Keratinocyte (primary cell): ENCODE measurements at regions not wholly inside any gene's neighbourhood (a gene's known extent, or its start where the extent isn't known, plus 50 kb on each side); places are given as distances from the start of the nearest gene placed in this dataset.

Experiments used
- DNase-seq: peaks from one replicate; pipeline ENCODE4 v3.0.0-alpha.2; 2011; ENCODE audit warnings: low read depth, missing footprints, low spot score
- FAIRE-seq: peaks from 2 replicates; lab custom pipeline; 2011; peaks lifted over from hg19 to GRCh38; lab: Jason Lieb, UNC
- H2AFZ ChIP-seq: 2 replicates; pipeline ENCODE4 v1.6.0; 2012; ENCODE audit warnings: low read length, control low read depth, inconsistent platforms; ENCODE audit not compliant: control insufficient read depth
- H3K27ac ChIP-seq: 2 replicates; pipeline ENCODE4 v1.5.1; 2011; ENCODE audit warnings: low read length; ENCODE audit not compliant: control insufficient read depth, insufficient read depth
- H3K27me3 ChIP-seq: 3 replicates; pipeline ENCODE4 v1.6.0; 2011; ENCODE audit warnings: low read length; ENCODE audit not compliant: control insufficient read depth, insufficient read depth; ENCODE audit errors: extremely low read depth
- H3K36me3 ChIP-seq, 2 experiments: 2 replicates in 1 of 2; 3 replicates in 1 of 2; pipeline ENCODE4 v1.5.1; 2011; ENCODE audit warnings: low read length in 2 of 2, mild to moderate bottlenecking in 1 of 2; ENCODE audit not compliant: control insufficient read depth in 2 of 2, insufficient read depth in 2 of 2; ENCODE audit errors: extremely low read depth in 1 of 2
- H3K4me1 ChIP-seq: 3 replicates; pipeline ENCODE4 v1.5.1; 2011; ENCODE audit warnings: low read length; ENCODE audit not compliant: control insufficient read depth, insufficient read depth; ENCODE audit errors: extremely low read depth
- H3K4me2 ChIP-seq: 3 replicates; pipeline ENCODE4 v1.6.0; 2011; ENCODE audit warnings: low read depth, low read length; ENCODE audit not compliant: control insufficient read depth, insufficient read depth; ENCODE audit errors: extremely low read depth
- H3K4me3 ChIP-seq, 3 experiments: fragments of 200-600 bp in 1 of 3; sonication (generic) in 1 of 3; 2 replicates in 2 of 3; 3 replicates in 1 of 3; pipeline ENCODE4 v1.5.1; 2011 to 2016; ENCODE audit warnings: low read length in 3 of 3, mild to moderate bottlenecking in 3 of 3, control low read depth in 2 of 3, inconsistent platforms in 1 of 3, low read depth in 1 of 3, mixed read lengths in 1 of 3, mixed run types in 1 of 3, moderate library complexity in 1 of 3; ENCODE audit not compliant: control insufficient read depth in 2 of 3, insufficient read depth in 2 of 3; ENCODE audit errors: extremely low read depth in 1 of 3
- H3K79me2 ChIP-seq: 2 replicates; pipeline ENCODE4 v1.6.0; 2012; ENCODE audit warnings: low read length; ENCODE audit not compliant: control insufficient read depth, insufficient read depth
- H3K9ac ChIP-seq: 3 replicates; pipeline ENCODE4 v1.6.0; 2011; ENCODE audit warnings: low read length; ENCODE audit not compliant: control insufficient read depth, insufficient read depth; ENCODE audit errors: extremely low read depth
- H3K9me1 ChIP-seq: 3 replicates; pipeline ENCODE4 v1.6.0; 2011; ENCODE audit warnings: low read length; ENCODE audit not compliant: control insufficient read depth, insufficient read depth; ENCODE audit errors: extremely low read depth
- H3K9me3 ChIP-seq: 2 replicates; pipeline ENCODE4 v1.5.1; 2012; ENCODE audit warnings: low read depth, low read length; ENCODE audit not compliant: control insufficient read depth
- H4K20me1 ChIP-seq: 3 replicates; pipeline ENCODE4 v1.6.0; 2011; ENCODE audit warnings: low read length; ENCODE audit not compliant: control insufficient read depth, insufficient read depth; ENCODE audit errors: extremely low read depth
- CTCF ChIP-seq, 3 experiments: IDR thresholded peaks in 1 of 3; conservative IDR thresholded peaks in 1 of 3; optimal IDR thresholded peaks in 1 of 3; 2 replicates in 2 of 3; 3 replicates in 1 of 3; pipeline versions ENCODE3 to v1.5.1; 2011; ENCODE audit warnings: low read length in 3 of 3, mild to moderate bottlenecking in 3 of 3, moderate library complexity in 2 of 3, control low read depth in 1 of 3, inconsistent platforms in 1 of 3; ENCODE audit not compliant: insufficient read depth in 2 of 3; ENCODE audit errors: extremely low read depth in 1 of 3
- EZH2 ChIP-seq: IDR thresholded peaks from one replicate; pipeline ENCODE4 v1.6.1; 2012; ENCODE audit warnings: inconsistent platforms, mild to moderate bottlenecking, low read length, moderate library complexity
- dilution Hi-C: fragments of 300-500 bp; cut with MboI; formaldehyde crosslinking; loops from one replicate; pipeline ENCODE4 v1.7.0; 2020; ENCODE audit warnings: low sequenced_read_pairs; ENCODE audit not compliant: extremely low pct_ligation_motif_present

DNA sequence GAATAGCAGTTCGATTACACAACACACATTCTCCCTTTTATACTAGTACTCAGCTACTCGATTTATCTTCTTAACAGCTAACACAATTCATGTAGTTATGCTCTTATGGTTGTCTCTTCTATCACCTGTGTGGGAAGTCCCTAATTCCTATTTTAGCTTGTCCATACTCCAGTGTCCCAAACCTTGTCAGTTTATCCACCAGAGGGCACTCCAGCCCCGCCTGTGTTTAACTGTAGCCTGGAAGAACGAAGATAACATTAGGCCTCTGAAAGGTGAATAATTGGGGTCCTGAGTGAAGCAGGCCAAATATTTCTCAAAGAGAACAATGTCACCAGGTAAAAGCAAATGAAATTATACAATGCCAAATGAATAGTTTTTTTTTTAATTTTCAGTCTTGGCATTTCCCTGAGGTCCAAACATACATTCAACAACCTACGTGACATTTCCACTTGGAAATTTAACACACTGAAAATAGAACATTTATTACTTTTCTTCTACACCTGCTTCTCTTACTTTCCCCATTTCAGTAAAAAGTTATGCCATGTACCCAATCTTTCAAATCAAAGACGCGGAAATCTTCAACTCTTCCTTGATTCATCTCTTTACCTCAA is 560.7 kb downstream of the HTR1A start:
- DNase-seq: no peak
- Histone ChIP-seq H4K20me1 (no peaks in the 10 kb centered on the region), H3K27ac (no peak overlapping the region), H3K4me3 (no peak overlapping the region), H3K36me3 (no peaks in the 10 kb centered on the region), H3K4me1 (no peaks in the 10 kb centered on the region), H3K9me3 (no peaks in the 10 kb centered on the region), H3K4me2 (no peak overlapping the region), H3K79me2 (no peaks in the 10 kb centered on the region), H3K9me1 (no peaks in the 10 kb centered on the region), H2AFZ (no peak overlapping the region), H3K9ac (no peak overlapping the region), H3K27me3 (no peaks in the 10 kb centered on the region)
- dilution Hi-C loops: no loop called here
- peak; percentile 72 to 77 (median 76) for TF ChIP-seq CTCF (optimal IDR thresholded peaks at IDR 0.05 in 1 of 3, IDR thresholded peaks at IDR 0.05 in 1 of 3, conservative IDR thresholded peaks at IDR 0.05 in 1 of 3; ENCODE audit: extremely low read depth in 1 of 3, insufficient read depth in 2 of 3, low read length in 3 of 3)
- no peak for TF ChIP-seq EZH2
- no peak for FAIRE-seq

- TF ChIP-seq CTCF (optimal IDR thresholded peaks at IDR 0.05 in 1 of 3, IDR thresholded peaks at IDR 0.05 in 1 of 3, conservative IDR thresholded peaks at IDR 0.05 in 1 of 3; ENCODE audit: extremely low read depth in 1 of 3, insufficient read depth in 2 of 3, low read length in 3 of 3): no peak
- no peak for TF ChIP-seq EZH2
- Histone ChIP-seq H3K9ac (no peak overlapping the region), H3K4me1 (no peaks in the 10 kb centered on the region), H3K27me3 (no peaks in the 10 kb centered on the region), H3K4me2 (no peak overlapping the region), H3K4me3 (no peak overlapping the region), H3K79me2 (no peaks in the 10 kb centered on the region), H2AFZ (no peak overlapping the region), H3K9me1 (no peaks in the 10 kb centered on the region), H3K36me3 (no peaks in the 10 kb centered on the region), H3K27ac (no peak overlapping the region), H4K20me1 (no peaks in the 10 kb centered on the region), H3K9me3 (no peaks in the 10 kb centered on the region)
- DNase-seq (no peak), FAIRE-seq (no peak)
- dilution Hi-C loops: no loop called here
These were observed 562.2 kb downstream of the HTR1A start for GRCh38 chr5:63400079-63400478.
